Neural cell (in vitro differentiated cells): ENCODE measurements at regions not wholly inside any gene's neighbourhood (a gene's known extent, or its start where the extent isn't known, plus 50 kb on each side); places are given as distances from the start of the nearest gene placed in this dataset.

Experiments
- H2AFZ ChIP-seq: fragments of 200-600, 300-800 bp; sonication (generic), shearing (Covaris generic); 2 replicates; pipeline ENCODE4 v1.6.0; 2014; ENCODE audit warnings: low read depth, mild to moderate bottlenecking, antibody characterized with exemption, low read length, moderate library complexity
- H3F3A ChIP-seq: fragments of 200-600 bp; shearing (Covaris generic); 2 replicates; pipeline ENCODE4 v1.6.1; 2016; ENCODE audit warnings: mild to moderate bottlenecking, moderate library complexity, mixed read lengths, antibody characterized with exemption, low read length; ENCODE audit not compliant: insufficient read depth, poor library complexity, severe bottlenecking
- H3K27ac ChIP-seq: fragments of 200-600, 300-800 bp; sonication (generic), shearing (Covaris generic); 2 replicates; pipeline ENCODE4 v1.5.1; 2014; ENCODE audit warnings: mild to moderate bottlenecking, low read length, moderate library complexity
- H3K27me3 ChIP-seq: fragments of 300-800, 200-600 bp; sonication (generic), shearing (Covaris generic); 2 replicates; pipeline ENCODE4 v1.6.0; 2014; ENCODE audit warnings: mild to moderate bottlenecking, low read depth, low read length, moderate library complexity; ENCODE audit not compliant: insufficient read depth
- H3K36me3 ChIP-seq: fragments of 300-800, 200-600 bp; sonication (generic), shearing (Covaris generic); 2 replicates; pipeline ENCODE4 v1.5.1; 2014; ENCODE audit warnings: mild to moderate bottlenecking, antibody characterized with exemption, low read length, moderate library complexity; ENCODE audit not compliant: insufficient read depth
- H3K4me2 ChIP-seq: fragments of 300-800, 200-600 bp; sonication (generic), shearing (Covaris generic); 2 replicates; pipeline ENCODE4 v1.6.0; 2014; ENCODE audit warnings: mild to moderate bottlenecking, low read length
- H3K4me3 ChIP-seq: fragments of 300-800, 200-600 bp; sonication (generic), shearing (Covaris generic); 2 replicates; pipeline ENCODE4 v1.5.1; 2014; ENCODE audit warnings: mild to moderate bottlenecking, low read length, moderate library complexity
- H3K79me2 ChIP-seq: fragments of 200-600 bp; shearing (Covaris generic); replicated peaks from 2 replicates; pipeline ENCODE4 v1.6.0; 2014; ENCODE audit warnings: mild to moderate bottlenecking, low read length, moderate library complexity; ENCODE audit not compliant: insufficient read depth
- H3K9ac ChIP-seq: fragments of 300-800, 200-600 bp; sonication (generic), shearing (Covaris generic); 2 replicates; pipeline ENCODE4 v1.6.1; 2016; ENCODE audit warnings: mild to moderate bottlenecking, low read length, mixed read lengths
- H3K9me2 ChIP-seq: fragments of 200-600 bp; shearing (Covaris generic); 2 replicates; pipeline ENCODE4 v1.6.1; 2016; ENCODE audit warnings: mild to moderate bottlenecking, low read length, mixed read lengths; ENCODE audit not compliant: insufficient read depth
- H3K9me3 ChIP-seq: fragments of 200-600, 300-800 bp; sonication (generic), shearing (Covaris generic); 2 replicates; pipeline ENCODE4 v1.6.1; 2016; ENCODE audit warnings: mild to moderate bottlenecking, mixed run types, low read length, moderate library complexity, mixed read lengths
- H4K20me1 ChIP-seq: fragments of 200-600 bp; shearing (Covaris generic); 2 replicates; pipeline ENCODE4 v1.6.1; 2016; ENCODE audit warnings: mild to moderate bottlenecking, mixed run types; ENCODE audit not compliant: insufficient read depth
- EP300 ChIP-seq: fragments of 450-650 bp; conservative IDR thresholded peaks from 2 replicates; pipeline ENCODE4 v1.6.1; 2014; ENCODE audit warnings: antibody characterized with exemption, mild to moderate bottlenecking, moderate library complexity; ENCODE audit not compliant: poor library complexity, severe bottlenecking
- EZH2 ChIP-seq: fragments of 200-600, 300-800 bp; shearing (Covaris generic), sonication (generic); IDR thresholded peaks from 2 replicates; pipeline ENCODE4 v1.6.1; 2014; ENCODE audit warnings: antibody characterized with exemption, low read length, borderline replicate concordance, mild to moderate bottlenecking; ENCODE audit not compliant: insufficient read depth, poor library complexity, severe bottlenecking
- MXI1 ChIP-seq: fragments of 450-650 bp; conservative IDR thresholded peaks from 2 replicates; pipeline ENCODE4 v1.6.1; 2014; ENCODE audit warnings: antibody characterized with exemption, mild to moderate bottlenecking; ENCODE audit not compliant: poor library complexity, severe bottlenecking
- POLR2AphosphoS5 ChIP-seq: IDR thresholded peaks from 2 replicates; pipeline ENCODE4 v1.6.1; 2012
- RAD21 ChIP-seq: fragments of 450-650 bp; conservative IDR thresholded peaks from 2 replicates; pipeline ENCODE4 v1.6.1; 2014; ENCODE audit warnings: antibody characterized with exemption, mild to moderate bottlenecking, moderate library complexity
- SMC3 ChIP-seq: fragments of 450-650 bp; conservative IDR thresholded peaks from 2 replicates; pipeline ENCODE4 v1.6.1; 2014; ENCODE audit warnings: antibody characterized with exemption, mild to moderate bottlenecking, moderate library complexity; ENCODE audit not compliant: poor library complexity
- TAF1 ChIP-seq: IDR thresholded peaks from 2 replicates; pipeline ENCODE4 v1.6.1; 2012; ENCODE audit warnings: low read depth
- TF ChIP-seq, protein P1 (sequence below): fragments of 450-650 bp; IDR thresholded peaks from 2 replicates; pipeline ENCODE4 v1.5.1; 2014; ENCODE audit warnings: antibody characterized with exemption, mild to moderate bottlenecking, moderate library complexity; ENCODE audit not compliant: poor library complexity, severe bottlenecking
- TF ChIP-seq, protein P2 (sequence below): IDR thresholded peaks from 2 replicates; pipeline ENCODE4 v1.6.1; 2012; ENCODE audit warnings: borderline replicate concordance

DNA sequence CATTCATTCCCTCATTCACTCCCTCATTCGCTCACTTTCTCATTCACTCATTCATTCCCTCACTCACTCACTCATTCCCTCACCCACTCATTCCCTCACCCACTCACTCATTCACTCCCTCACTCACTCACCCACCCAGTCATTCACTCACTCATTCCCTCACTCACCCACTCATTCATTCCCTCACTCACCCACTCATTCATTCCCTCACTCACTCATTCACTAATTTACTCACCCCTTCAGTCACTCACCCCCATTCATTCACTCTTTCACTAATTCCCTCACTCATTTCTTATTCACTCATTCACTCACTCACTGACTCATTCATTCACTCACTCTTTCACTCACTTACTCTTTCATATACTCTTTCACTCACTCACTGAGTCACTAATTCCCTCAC is 303.1 kb downstream of the C16orf95 start:
- H2AFZ ChIP-seq: no peak overlapping the region
- H3K4me2 ChIP-seq: no peak overlapping the region
- H3K27me3 ChIP-seq: no peaks in the 10 kb centered on the region
- H4K20me1 ChIP-seq: no peaks in the 10 kb centered on the region
- no peaks in the 10 kb centered on the region for H3F3A ChIP-seq
- H3K9me3 ChIP-seq: no peaks in the 10 kb centered on the region
- no peaks in the 10 kb centered on the region for H3K9me2 ChIP-seq
- no peak overlapping the region for H3K4me3 ChIP-seq
- TF ChIP-seq SMC3 (no peak), MXI1 (no peak), RAD21 (no peak), EZH2 (no peak), POLR2AphosphoS5 (no peak), TAF1 (no peak), EP300 (no peak)
- TF ChIP-seq, protein P1, sequence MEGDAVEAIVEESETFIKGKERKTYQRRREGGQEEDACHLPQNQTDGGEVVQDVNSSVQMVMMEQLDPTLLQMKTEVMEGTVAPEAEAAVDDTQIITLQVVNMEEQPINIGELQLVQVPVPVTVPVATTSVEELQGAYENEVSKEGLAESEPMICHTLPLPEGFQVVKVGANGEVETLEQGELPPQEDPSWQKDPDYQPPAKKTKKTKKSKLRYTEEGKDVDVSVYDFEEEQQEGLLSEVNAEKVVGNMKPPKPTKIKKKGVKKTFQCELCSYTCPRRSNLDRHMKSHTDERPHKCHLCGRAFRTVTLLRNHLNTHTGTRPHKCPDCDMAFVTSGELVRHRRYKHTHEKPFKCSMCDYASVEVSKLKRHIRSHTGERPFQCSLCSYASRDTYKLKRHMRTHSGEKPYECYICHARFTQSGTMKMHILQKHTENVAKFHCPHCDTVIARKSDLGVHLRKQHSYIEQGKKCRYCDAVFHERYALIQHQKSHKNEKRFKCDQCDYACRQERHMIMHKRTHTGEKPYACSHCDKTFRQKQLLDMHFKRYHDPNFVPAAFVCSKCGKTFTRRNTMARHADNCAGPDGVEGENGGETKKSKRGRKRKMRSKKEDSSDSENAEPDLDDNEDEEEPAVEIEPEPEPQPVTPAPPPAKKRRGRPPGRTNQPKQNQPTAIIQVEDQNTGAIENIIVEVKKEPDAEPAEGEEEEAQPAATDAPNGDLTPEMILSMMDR: no peak
- TF ChIP-seq, protein P2, sequence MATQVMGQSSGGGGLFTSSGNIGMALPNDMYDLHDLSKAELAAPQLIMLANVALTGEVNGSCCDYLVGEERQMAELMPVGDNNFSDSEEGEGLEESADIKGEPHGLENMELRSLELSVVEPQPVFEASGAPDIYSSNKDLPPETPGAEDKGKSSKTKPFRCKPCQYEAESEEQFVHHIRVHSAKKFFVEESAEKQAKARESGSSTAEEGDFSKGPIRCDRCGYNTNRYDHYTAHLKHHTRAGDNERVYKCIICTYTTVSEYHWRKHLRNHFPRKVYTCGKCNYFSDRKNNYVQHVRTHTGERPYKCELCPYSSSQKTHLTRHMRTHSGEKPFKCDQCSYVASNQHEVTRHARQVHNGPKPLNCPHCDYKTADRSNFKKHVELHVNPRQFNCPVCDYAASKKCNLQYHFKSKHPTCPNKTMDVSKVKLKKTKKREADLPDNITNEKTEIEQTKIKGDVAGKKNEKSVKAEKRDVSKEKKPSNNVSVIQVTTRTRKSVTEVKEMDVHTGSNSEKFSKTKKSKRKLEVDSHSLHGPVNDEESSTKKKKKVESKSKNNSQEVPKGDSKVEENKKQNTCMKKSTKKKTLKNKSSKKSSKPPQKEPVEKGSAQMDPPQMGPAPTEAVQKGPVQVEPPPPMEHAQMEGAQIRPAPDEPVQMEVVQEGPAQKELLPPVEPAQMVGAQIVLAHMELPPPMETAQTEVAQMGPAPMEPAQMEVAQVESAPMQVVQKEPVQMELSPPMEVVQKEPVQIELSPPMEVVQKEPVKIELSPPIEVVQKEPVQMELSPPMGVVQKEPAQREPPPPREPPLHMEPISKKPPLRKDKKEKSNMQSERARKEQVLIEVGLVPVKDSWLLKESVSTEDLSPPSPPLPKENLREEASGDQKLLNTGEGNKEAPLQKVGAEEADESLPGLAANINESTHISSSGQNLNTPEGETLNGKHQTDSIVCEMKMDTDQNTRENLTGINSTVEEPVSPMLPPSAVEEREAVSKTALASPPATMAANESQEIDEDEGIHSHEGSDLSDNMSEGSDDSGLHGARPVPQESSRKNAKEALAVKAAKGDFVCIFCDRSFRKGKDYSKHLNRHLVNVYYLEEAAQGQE: no peak
- no peak overlapping the region for H3K27ac ChIP-seq
- H3K79me2 ChIP-seq: no peaks in the 10 kb centered on the region
- no peak overlapping the region for H3K9ac ChIP-seq
- no peaks in the 10 kb centered on the region for H3K36me3 ChIP-seq

DNA sequence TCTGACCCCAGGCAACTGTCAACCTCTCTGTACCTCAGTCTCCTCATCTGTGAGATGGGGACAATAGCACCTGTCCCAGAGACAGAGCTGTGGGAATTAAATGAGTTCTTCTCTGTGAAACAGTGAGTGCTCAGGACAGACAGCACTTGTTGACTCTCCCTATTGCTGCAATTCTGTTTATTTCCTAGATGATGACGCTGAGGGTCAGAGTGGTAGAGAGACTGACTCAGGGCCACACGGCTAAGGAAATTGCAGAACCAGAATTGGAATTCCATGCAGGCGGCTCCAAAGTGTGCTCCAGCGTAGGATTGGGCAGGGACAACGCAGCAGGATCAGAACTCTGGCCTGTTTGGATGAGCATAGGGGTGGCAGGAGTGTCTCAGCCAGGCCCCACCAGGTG is 302.2 kb downstream of the C16orf95 start:
- Histone ChIP-seq H3K4me3 (no peak overlapping the region), H3K9me3 (no peaks in the 10 kb centered on the region), H3K27ac (no peak overlapping the region), H3K79me2 (no peaks in the 10 kb centered on the region), H3K27me3 (no peaks in the 10 kb centered on the region), H3K9ac (no peak overlapping the region), H2AFZ (no peak overlapping the region), H4K20me1 (no peaks in the 10 kb centered on the region), H3K9me2 (no peaks in the 10 kb centered on the region), H3K4me2 (no peak overlapping the region), H3K36me3 (no peaks in the 10 kb centered on the region), H3F3A (no peaks in the 10 kb centered on the region)
- TF ChIP-seq, protein P1: no peak
- TF ChIP-seq SMC3 (no peak), RAD21 (no peak), POLR2AphosphoS5 (no peak), TAF1 (no peak), MXI1 (no peak), EP300 (no peak), EZH2 (no peak)
- TF ChIP-seq, protein P2: no peak
